GM21529 (cell line): ENCODE measurements at regions not wholly inside any gene's neighbourhood (a gene's known extent, or its start where the extent isn't known, plus 50 kb on each side); places are given as distances from the start of the nearest gene placed in this dataset.
"Not testable (repeated sequence)": the region's sequence is repeated elsewhere in the genome, so short reads cannot be mapped to it uniquely, and the experiment has no call there.

Source experiments
- ATAC-seq: cut with Tn5 transposase; IDR thresholded peaks from one replicate; pipeline ENCODE4 v1.9.1; 2021; ENCODE audit not compliant: unreplicated experiment

DNA sequence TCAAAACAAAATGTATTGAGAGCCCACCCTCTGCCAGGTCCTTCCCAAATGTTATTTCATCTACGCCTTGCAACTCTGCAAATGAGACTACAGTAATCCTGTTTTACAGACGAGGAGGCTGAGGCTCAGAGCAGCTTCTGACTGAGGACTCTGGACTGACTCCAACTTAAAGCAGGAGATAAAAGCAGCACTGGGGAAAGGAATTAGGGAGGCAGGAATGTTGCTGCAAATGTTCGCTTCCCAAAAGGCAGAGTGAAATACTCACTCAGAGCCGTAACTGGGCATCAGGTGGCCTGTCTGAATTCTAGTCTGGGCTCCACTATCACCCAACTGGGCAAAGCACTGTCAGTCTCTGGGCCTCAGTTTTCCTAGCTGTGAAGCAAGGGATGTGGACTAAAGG lies 94.7 kb upstream of the SRD5A3 start:
- ATAC-seq: no peak

DNA sequence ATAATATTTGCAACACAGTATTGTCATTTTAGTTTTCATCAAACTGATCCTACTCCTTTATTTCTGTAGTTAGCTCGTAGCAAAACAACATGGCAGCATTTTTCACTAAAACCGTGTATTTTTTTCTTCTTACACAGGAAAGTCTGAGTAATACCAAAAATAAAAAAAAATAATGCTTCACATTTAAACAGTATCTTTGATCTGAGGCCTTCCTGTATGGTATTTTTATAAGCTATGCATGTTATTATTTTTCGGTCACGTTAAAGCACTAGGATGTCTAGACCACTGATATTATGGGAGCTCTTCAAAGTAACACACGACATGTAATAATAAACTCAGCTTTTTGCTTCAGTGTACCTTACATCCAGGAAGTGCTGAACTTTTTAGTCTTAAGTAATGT lies 94.1 kb upstream of the SRD5A3 start:
- no peak for ATAC-seq

DNA sequence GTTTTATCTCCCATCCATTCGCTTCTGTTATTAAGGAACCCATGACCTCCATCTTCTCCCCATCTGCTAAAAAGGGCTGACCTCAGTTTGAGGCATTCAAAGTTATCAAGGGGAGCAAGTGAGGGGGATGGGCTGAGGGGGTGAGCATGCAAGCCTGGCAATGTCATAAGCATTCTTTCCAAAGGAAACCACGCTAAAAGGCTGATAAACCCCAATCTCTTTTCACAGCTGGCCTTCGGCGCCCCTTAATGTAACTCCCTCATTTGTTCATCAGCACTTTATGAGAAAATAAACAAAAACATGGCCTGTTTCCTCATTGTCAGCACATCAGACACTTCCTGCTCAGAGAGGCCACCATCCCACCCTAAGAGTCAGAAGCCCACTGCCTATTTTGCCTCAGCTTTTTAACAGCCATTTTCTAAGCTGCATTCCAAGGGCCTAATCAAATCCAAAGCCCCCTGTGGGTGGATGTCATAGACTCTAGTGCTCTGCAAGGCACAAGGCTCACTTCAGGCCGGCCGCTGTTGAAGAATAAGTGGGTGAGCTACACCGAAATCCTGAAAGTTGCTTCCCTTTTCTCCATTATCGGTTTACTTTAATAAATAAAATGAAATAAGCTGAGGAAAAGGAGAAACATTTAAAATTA lies 92.0 kb upstream of the SRD5A3 start:
- ATAC-seq: no peak

DNA sequence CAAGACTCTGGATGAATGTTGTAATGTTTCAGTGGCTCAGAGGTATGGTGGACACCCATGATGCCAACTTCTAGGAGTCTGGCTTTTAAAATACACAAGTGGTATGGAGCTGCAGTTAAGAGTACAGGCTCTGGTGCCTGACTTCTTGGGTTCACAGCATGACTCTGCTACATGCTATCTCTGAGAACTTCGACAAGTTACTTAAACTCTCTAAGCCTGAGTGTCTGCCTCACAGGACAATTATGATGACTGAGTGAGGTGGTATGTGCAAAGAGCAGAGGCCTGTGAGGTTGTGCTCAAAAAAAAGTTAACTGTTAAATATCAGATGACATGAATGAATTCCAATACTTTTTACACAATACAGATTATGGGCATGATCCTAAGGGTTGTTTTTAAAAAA lies 90.9 kb upstream of the SRD5A3 start:
- no peak for ATAC-seq

DNA sequence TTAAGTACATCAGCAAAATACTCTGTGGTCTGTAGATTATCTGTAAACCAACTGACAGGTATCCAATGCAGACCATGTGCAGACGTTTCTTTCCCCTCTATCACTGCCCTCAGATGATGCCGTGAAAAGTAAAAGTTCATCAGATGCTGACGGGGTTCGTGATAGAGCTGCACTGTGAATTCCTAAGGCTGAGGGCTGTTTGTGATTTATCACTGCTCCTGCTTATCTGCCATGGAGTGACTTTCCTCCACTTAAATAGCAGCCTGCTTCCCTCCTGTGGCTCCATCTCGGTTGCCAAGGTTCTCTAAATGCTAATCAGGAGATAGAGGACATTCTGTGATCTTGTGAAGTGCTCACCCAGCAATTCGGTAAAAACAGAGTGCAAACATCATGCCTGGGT lies 89.3 kb upstream of the SRD5A3 start:
- no peak for ATAC-seq

DNA sequence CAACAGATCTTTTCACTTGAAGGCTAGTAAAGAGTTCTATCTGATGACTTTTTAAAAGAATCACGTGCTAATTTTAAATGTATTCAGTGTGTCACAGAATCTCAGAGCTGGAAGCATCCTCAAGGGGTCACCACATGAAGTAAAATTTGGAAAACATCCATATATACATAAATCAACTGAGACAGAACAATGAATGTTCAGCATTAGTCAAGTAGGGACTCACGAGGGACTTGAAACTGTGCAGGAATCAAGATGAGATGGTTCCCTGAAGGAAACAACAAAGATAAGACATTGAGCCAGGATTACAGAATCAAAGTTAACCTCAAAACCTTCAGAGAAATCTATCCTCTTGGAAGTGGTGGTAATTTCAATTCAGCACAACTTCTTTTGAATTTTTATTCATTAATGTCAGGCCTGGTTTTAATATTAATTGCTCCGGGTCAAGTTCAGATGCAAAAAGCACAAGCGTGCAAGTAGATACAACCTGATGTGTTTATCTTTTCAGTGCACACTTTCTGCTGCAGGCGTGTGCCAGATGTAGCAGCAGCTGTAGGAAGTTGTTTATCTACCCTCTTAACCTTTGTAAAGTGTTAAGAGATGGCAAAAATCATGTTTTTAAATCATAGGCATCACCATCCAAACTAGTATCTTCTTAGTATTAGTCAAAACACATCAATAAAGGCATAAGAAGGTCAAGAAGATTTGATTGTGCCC lies 87.7 kb upstream of the SRD5A3 start:
- no peak for ATAC-seq

DNA sequence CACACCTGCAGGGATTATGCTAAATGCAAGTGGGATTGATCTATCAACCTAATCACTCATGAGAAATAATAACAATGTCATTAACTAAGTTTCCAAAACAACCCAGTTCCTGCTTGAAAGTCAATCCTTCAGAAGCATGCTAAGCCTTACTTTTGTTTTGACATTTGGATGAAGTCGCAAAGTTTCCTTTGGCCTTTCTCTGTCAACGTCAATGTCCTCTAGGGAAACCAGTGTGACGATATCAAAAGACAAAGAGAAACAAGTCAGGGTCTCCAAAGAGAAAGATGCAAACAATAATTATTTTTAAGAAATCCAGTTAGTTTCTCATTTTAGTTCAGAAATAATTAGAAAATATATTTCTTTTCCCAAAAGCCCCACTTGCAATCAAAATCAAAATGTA lies 86.7 kb upstream of the SRD5A3 start:
- no peak for ATAC-seq

DNA sequence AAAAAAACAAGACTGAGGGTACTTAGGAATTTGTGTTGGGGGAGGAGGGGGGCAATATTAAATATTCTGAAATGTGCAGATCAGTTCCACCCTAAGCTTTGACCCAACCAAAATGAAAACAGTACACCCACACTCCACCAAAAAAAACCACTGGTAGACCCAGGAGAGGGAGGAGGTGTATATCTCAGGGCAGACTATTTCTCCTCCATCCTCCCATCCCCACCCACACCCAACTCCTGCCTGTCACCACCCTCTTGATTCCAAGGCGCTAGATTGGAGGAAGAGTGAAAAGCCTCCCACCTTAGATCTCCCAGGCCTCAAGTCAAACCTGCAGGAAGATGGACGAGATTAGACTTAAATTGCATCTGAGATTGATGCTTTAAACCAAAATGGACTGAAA lies 76.6 kb upstream of the SRD5A3 start:
- no peak for ATAC-seq

DNA sequence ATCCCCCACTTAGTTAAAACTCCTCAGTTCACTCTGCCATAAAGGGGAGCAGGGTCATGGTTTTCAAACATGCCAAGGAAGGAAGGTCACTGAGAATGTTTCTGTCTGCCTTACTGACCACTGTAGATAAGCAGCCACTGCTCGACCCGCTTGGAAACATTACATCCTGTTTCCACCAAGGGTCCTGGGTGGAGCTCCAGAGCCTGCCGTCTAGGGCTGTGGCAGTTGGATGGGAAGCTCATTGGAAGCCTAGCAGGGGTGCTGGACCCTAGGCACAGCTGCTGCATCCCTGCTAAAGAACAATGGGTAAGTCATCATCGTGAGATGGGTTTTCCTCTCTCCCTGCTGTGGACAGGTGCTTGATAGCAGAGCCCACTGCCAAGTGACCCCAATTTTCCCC lies 76.0 kb upstream of the SRD5A3 start:
- no peak for ATAC-seq

DNA sequence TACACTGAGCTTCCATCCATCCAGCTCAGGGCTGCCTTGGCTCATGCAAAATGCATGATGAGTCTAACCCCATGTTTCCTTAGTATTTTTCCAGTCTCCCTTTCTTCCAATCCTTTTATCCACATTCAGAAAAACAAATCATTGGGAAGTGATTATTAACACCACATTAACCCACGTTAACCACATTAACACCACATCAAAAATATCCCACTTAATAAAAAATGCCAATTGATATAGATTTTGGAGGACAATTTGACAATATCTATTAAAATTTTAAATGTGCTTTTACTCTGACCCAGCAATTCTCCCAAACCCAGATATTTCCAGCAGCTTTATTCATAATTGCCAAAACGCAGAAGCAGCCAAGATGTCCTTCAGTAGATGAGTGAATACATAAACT lies 75.6 kb upstream of the SRD5A3 start:
- no peak for ATAC-seq

DNA sequence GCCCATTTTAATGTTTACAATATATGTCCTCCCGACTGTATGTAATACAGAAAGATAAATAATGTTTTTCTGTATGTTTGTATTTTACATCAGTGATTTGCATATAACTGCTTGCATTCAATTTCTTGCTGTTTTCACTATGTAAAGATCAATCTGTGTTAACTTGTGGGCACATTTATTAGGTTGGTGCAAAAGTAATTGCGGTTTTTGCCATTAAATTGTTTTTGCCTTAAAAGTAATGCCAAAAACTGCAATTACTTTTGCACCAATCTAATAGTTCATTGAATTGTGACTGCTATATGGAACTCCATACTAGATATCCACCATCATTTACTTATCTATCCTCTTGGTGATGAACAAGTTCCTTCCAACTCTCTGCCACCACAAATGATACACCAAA lies 73.9 kb upstream of the SRD5A3 start:
- no peak for ATAC-seq

DNA sequence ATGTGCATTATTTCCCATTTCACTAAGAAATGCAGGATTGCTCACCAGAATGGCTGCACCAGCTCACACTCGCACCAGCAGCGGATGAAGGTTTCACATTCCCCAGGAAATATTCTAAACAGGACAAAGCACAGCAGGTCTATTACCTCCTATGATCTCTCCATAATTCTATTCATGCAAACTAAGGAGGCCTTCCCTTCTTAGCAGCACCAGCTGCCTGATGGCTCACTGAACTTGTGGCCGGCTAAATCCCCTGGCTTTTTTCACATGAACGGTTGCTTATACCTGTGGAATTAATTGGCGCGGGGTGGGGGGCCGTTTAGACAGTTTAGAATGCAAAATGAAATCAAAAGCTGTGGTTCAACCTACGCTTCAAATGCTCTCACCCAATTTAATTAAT lies 73.5 kb upstream of the SRD5A3 start:
- no peak for ATAC-seq

DNA sequence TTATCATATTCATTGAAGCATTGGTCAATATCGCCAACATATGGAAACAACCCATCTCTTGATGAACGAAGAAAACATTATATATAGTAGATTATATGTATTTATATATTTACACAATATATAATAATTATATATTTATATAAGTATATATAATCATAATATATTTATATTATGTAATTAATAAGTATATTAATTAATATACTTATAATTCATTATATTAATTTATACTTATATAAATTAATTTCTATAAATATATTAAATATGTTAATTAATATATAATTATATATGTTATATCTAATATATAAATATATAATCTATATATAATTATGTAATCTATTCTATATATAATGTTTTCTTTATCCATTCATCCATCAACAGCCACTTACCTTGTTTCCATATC lies 69.0 kb upstream of the SRD5A3 start:
- no peak for ATAC-seq

DNA sequence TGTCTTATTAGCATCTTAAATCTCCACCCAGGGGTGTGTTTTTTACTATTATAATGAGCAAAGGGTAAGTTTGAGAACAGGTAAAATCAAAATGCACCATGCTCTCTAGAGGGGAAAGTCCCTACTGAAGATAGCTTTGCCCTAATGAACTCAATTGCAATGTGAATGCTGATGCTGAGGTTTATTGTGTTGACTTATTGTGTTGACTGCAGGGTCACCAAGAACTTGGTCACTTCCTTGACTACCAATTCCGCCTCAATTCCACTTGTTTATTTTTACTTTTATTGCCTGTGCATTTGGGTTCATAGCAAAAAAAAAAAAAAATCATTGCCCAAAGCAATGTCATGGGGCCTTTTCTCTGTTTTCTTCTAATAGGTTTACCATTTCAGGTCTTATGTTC lies 67.7 kb upstream of the SRD5A3 start:
- no peak for ATAC-seq

DNA sequence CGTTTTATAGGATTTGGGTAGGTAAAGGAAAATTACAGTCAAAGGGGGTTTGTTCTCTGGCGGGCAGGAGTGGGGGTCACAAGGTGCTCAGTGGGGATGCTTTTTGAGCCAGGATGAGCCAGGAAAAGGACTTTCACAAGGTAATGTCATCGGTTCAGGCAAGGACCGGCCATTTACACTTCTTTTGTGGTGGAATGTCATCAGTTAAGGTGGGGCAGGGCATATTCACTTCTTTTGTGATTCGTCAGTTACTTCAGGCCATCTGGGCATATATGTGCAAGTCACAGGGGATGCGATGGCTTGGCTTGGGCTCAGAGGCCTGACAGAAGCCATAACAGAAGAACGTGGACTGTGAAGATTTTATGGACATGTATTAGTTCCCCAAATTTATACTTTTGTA lies 65.6 kb upstream of the SRD5A3 start:
- ATAC-seq: not testable (repeated sequence)

DNA sequence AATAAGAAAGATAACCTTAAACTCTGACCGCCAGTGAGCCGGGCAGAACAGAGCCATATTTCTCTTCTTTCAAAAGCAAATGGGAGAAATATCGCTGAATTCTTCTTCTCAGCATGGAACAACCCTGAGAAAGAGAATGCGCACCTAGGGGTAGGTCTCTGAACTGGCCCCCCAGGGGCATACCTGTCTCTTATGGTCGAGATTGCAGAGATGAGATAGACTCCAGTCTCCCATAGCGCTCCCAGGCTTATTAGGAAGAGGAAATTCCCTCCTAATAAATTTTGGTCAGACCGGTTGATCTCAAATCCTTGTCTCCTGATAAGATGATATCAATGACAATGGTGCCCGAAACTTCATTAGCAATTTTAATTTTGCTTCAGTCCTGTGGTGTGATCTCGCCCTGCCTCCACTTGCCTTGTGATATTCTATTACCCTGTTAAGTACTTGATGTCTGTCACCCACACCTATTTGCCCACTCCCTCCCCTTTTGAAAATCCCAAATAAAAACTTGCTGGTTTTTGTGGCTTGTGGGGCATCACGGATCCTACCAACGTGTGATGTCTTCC lies 64.8 kb upstream of the SRD5A3 start:
- ATAC-seq: not testable (repeated sequence)

DNA sequence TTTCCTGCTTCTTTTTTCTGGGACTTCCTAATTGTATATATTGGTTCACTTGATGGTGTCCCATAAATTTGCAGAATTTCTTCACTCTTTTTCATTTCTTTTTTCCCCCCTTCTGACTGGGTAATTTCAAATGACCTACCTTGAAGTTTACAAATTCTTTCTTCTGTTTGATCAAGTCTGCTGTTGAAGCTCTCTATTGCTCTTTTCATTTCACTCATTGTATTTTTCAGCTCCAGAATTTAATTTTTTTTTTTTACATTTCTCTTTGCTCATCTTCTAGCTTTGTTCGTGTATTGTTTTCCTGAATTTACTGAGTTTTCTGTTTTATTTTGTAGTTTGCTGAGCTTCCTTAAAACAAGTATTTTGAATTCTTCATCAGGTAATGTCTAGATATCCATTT lies 61.7 kb upstream of the SRD5A3 start:
- no peak for ATAC-seq

DNA sequence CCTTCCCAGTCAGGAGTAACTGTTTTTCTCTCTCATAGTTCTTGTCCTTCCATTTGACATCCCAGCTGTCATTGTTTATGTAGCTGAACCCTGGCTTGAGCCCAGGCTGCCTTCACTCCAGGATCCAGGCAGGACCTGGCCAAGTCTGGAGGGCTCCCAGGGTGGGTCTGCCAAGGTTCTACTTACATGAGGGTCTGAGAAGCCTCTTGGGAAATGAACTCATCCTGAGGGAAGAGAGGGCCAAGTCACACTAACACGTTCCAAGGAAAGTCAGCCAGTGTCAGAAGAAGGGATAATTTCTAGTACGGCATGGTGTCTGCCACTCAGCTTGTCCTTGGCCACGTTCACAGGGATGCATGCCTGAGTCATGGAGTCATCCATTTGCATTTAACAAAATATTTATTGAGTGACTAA lies 54.8 kb upstream of the SRD5A3 start:
- no peak for ATAC-seq

DNA sequence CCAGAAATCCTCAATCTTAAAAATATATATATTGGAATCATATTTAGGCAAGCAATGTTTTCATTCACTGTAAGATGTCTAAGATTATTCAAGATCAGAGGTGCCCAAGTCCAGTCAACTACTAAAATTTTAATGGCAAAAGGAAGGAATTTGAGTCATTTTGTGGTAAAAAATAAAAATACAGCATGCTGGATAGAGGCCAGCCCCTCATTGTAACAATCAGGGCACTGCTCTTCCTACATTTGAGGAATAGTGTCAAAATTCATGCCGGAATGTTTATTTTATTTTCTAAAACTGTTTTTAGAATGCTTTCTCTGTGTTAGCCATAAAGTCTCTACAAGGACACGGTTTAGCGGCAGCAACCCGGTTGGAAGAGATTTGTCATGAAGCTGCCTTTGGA lies 49.9 kb upstream of the SRD5A3 start:
- no peak for ATAC-seq
